K562 (cell line): ENCODE measurements at regions not wholly inside any gene's neighbourhood (a gene's known extent, or its start where the extent isn't known, plus 50 kb on each side); places are given as distances from the start of the nearest gene placed in this dataset.

Experiments used
- ARID4B ChIP-seq: sonication (generic); formaldehyde crosslinking; IDR thresholded peaks from 2 replicates; pipeline ENCODE4 v1.8.0; 2022; ENCODE audit warnings: mild to moderate bottlenecking, missing genetic modification reagents
- ATF1 ChIP-seq, 2 experiments: fragments of 450-650 bp in 1 of 2; IDR thresholded peaks; 2 replicates each; pipeline ENCODE4 v1.6.1; 2016; ENCODE audit warnings: missing compliant biosample characterization in 1 of 2, missing genetic modification characterization in 1 of 2
- ATF4 ChIP-seq: fragments of 450-650 bp; formaldehyde crosslinking; IDR thresholded peaks from 2 replicates; pipeline ENCODE4 v1.4.0; 2022; ENCODE audit warnings: mild to moderate bottlenecking, moderate library complexity
- CREB1 ChIP-seq, 2 experiments: sonication (generic) in 1 of 2; formaldehyde crosslinking in 1 of 2; IDR thresholded peaks; 2 replicates each; pipeline versions ENCODE4 v1.6.1 to v1.8.0; 2012 to 2022; ENCODE audit warnings: inconsistent platforms in 1 of 2, mild to moderate bottlenecking in 1 of 2, missing genetic modification reagents in 1 of 2, moderate library complexity in 1 of 2
- DPF2 ChIP-seq: fragments of 450-650 bp; IDR thresholded peaks from 2 replicates; pipeline ENCODE4 v1.6.1; 2016
- FOXP1 ChIP-seq: sonication (generic); formaldehyde crosslinking; IDR thresholded peaks from 2 replicates; pipeline ENCODE4 v1.8.0; 2022; ENCODE audit warnings: mild to moderate bottlenecking, missing genetic modification reagents
- HINFP ChIP-seq: fragments of 450-650 bp; conservative IDR thresholded peaks from 2 replicates; pipeline ENCODE4 v1.6.1; 2016; ENCODE audit warnings: missing genetic modification characterization, low read depth, mild to moderate bottlenecking, control low read depth, missing compliant biosample characterization
- MBD2 ChIP-seq: sonication (generic); IDR thresholded peaks from 2 replicates; pipeline ENCODE4 v1.6.1; 2016; ENCODE audit warnings: low read depth, borderline replicate concordance
- MYNN ChIP-seq, 2 experiments: sonication (generic); formaldehyde crosslinking in 1 of 2; IDR thresholded peaks; 2 replicates each; pipeline versions ENCODE4 v1.5.0 to v1.6.1; 2016 to 2020; ENCODE audit warnings: antibody characterized with exemption in 1 of 2, missing genetic modification reagents in 1 of 2
- NONO ChIP-seq, 2 experiments: fragments of 200-400 bp in 1 of 2; fragments of 450-650 bp in 1 of 2; formaldehyde crosslinking in 1 of 2; IDR thresholded peaks; 2 replicates each; pipeline ENCODE4 v1.6.1; 2017; ENCODE audit warnings: low read depth in 2 of 2, mild to moderate bottlenecking in 2 of 2, moderate library complexity in 2 of 2, low read length in 1 of 2
- SAP30 ChIP-seq: fragments of 200-600 bp; sonication (generic); IDR thresholded peaks from 2 replicates; pipeline ENCODE4 v1.6.1; 2012; ENCODE audit warnings: borderline replicate concordance, low read depth, mild to moderate bottlenecking, moderate library complexity, low read length, control low read depth, inconsistent platforms; ENCODE audit not compliant: insufficient read depth, poor library complexity, severe bottlenecking
- SIRT6 ChIP-seq: IDR thresholded peaks from one replicate; pipeline ENCODE4 v1.6.1; 2012; ENCODE audit warnings: low read depth, mild to moderate bottlenecking, control low read depth, inconsistent platforms, low read length, moderate library complexity
- TBP ChIP-seq: optimal IDR thresholded peaks from 2 replicates; pipeline ENCODE3; 2011; ENCODE audit warnings: low read depth, low read length, improper control_type of control experiment
- TCF3 ChIP-seq: sonication (generic); formaldehyde crosslinking; IDR thresholded peaks from 2 replicates; pipeline ENCODE4 v1.4.0; 2020; ENCODE audit warnings: mild to moderate bottlenecking, missing genetic modification reagents
- TEAD4 ChIP-seq, 2 experiments: sonication (generic) in 1 of 2; formaldehyde crosslinking in 1 of 2; IDR thresholded peaks; 2 replicates each; pipeline versions ENCODE4 v1.6.1 to v1.8.0; 2012 to 2022; ENCODE audit warnings: borderline replicate concordance in 1 of 2, inconsistent platforms in 1 of 2, low read length in 1 of 2, mild to moderate bottlenecking in 1 of 2, missing genetic modification reagents in 1 of 2
- YY1 ChIP-seq, 3 experiments: IDR thresholded peaks; 2 replicates each; pipeline ENCODE4 v1.6.1; 2011; ENCODE audit warnings: low read length in 2 of 3, mild to moderate bottlenecking in 2 of 3, moderate library complexity in 2 of 3, borderline replicate concordance in 1 of 3, control low read depth in 1 of 3, low read depth in 1 of 3; ENCODE audit not compliant: insufficient read depth in 3 of 3, insufficient replicate concordance in 2 of 3, control insufficient read depth in 1 of 3, insufficient read length in 1 of 3; ENCODE audit errors: extremely low read depth in 1 of 3
- ZNF212 ChIP-seq: fragments of 450-650 bp; formaldehyde crosslinking; IDR thresholded peaks from 2 replicates; pipeline ENCODE4 v1.4.0; 2020; ENCODE audit warnings: mild to moderate bottlenecking

- TF ChIP-seq ARID4B (CRISPR knock-in tag) (peak; percentile 51; the same call in 1 of the 2 replicates), MYNN (IDR thresholded peaks at IDR 0.05) (0 out of 2 replicates have a peak, but pooled peaks have one; percentile 34), MYNN (CRISPR knock-in tag; IDR thresholded peaks at IDR 0.05) (no peak), NONO (IDR thresholded peaks at IDR 0.05; ENCODE audit: low read depth in 2 of 2, low read length in 1 of 2) (0 out of 4 replicates have a peak, but pooled peaks of 1 of the 2 experiments have one; percentile 19), SIRT6 (no peak), TCF3 (CRISPR knock-in tag) (0 out of 2 replicates have a peak, but pooled peaks have one; percentile 9), YY1 (IDR thresholded peaks at IDR 0.05; ENCODE audit: borderline replicate concordance in 1 of 3, control insufficient read depth in 1 of 3, extremely low read depth in 1 of 3, insufficient read depth in 3 of 3, insufficient read length in 1 of 3, insufficient replicate concordance in 2 of 3, low read depth in 1 of 3, low read length in 2 of 3) (peak in 1 of 3 experiments; percentile 10), CREB1 (IDR thresholded peaks at IDR 0.05) (no peak), CREB1 (CRISPR knock-in tag; IDR thresholded peaks at IDR 0.05) (0 out of 2 replicates have a peak, but pooled peaks have one; percentile 18), HINFP (peak; percentile 96), TEAD4 (IDR thresholded peaks at IDR 0.05; ENCODE audit: low read length) (0 out of 2 replicates have a peak, but pooled peaks have one; percentile 17), TEAD4 (CRISPR knock-in tag; IDR thresholded peaks at IDR 0.05; ENCODE audit: borderline replicate concordance) (no peak), FOXP1 (CRISPR knock-in tag) (peak; percentile 45; the same call in 1 of the 2 replicates), MBD2 (peak; percentile 58), ATF1 (CRISPR knock-in tag; IDR thresholded peaks at IDR 0.05) (no peak), ATF1 (tag; IDR thresholded peaks at IDR 0.05) (peak; percentile 45; the same call in 1 of the 2 replicates), TBP (peak; percentile 93), ZNF212 (CRISPR knock-in tag) (no peak), SAP30 (peak; percentile 52), ATF4 (CRISPR knock-in tag) (0 out of 2 replicates have a peak, but pooled peaks have one; percentile 11), DPF2 (0 out of 2 replicates have a peak, but pooled peaks have one; percentile 23)
These were observed 1327.9 kb downstream of the BRINP3 start (continued) for GRCh38 chr1:189149547-189150375.
